ENCODE measurements at regions not wholly inside any gene's neighbourhood (a gene's known extent, or its start where the extent isn't known, plus 50 kb on each side); places are given as distances from the start of the nearest gene placed in this dataset.

- TF ChIP-seq CTCF (IDR thresholded peaks at IDR 0.05), result no peak
- TF ChIP-seq POLR2AphosphoS5 (IDR thresholded peaks at IDR 0.05), result no peak
- TF ChIP-seq POLR2A (IDR thresholded peaks at IDR 0.05), result no peak
Measured at GRCh38 chr13:91196958-91197357, 150.5 kb upstream of the MIR17HG start.

Data from sigmoid colon (tissue), 4 donors.